Activated naive CD4-positive, alpha-beta T cell treated with anti-CD3 and anti-CD28 coated beads, Interleukin-2, amount 10 ng/mL, durations not matched to agents 7 days and 5 days (primary cell): ENCODE measurements at regions not wholly inside any gene's neighbourhood (a gene's known extent, or its start where the extent isn't known, plus 50 kb on each side); places are given as distances from the start of the nearest gene placed in this dataset.

Experiments
- CTCF ChIA-PET: fragments of 350-600 bp; sonication (Branson Sonifier 250); formaldehyde crosslinking; loops from one replicate; lab custom pipeline; 2021; ENCODE audit warnings: antibody characterized with exemption; lab: Charles Lee
- DNase-seq: peaks from one replicate; pipeline ENCODE4 v3.0.0-alpha.2; 2020
- H3K27ac Mint-ChIP-seq: one replicate; pipeline ENCODE4 v1.8.0; 2021; ENCODE audit warnings: mild to moderate bottlenecking, moderate library complexity, mixed read lengths
- H3K27me3 Mint-ChIP-seq: one replicate; pipeline ENCODE4 v1.8.0; 2021; ENCODE audit warnings: mild to moderate bottlenecking, mixed read lengths
- H3K36me3 Mint-ChIP-seq: one replicate; pipeline ENCODE4 v1.8.0; 2021; ENCODE audit warnings: mixed read lengths
- H3K4me1 Mint-ChIP-seq: one replicate; pipeline ENCODE4 v1.8.0; 2021; ENCODE audit warnings: mixed read lengths
- H3K4me3 Mint-ChIP-seq: one replicate; pipeline ENCODE4 v1.8.0; 2021; ENCODE audit warnings: mild to moderate bottlenecking, moderate library complexity, mixed read lengths
- H3K9me3 Mint-ChIP-seq: one replicate; pipeline ENCODE4 v1.8.0; 2021; ENCODE audit warnings: mixed read lengths

DNA sequence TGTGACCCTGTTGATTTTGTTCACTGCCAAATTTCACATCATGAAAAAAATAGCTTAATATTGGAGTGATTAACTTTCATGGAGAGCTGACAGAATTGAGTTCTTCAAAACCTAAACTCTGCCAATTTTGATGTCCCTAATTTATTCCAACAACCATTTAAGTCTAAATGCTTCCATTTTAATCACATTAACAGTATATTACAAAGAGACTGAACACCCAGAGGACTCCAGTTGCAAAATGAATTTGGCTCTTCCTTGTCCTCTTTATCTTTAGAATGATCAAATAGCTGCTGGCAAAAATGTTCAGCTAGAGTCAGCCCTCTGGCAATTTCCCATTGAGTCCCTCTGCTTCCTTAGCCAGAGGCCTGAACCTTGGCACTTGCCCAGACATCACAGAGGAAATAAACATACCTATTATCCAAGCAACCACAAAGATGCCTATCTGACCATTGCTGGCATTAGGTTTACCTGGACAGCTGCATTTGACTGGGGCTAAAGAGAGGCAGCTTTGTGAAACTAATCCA is 299.0 kb upstream of the STXBP5 start:
- CTCF ChIA-PET, result no interaction called here
- H3K4me3 Mint-ChIP-seq, result no peak overlapping the region
- no peak for DNase-seq
- no peaks in the 10 kb centered on the region for H3K36me3 Mint-ChIP-seq
- no peak overlapping the region for H3K27ac Mint-ChIP-seq
- no peaks in the 10 kb centered on the region for H3K4me1 Mint-ChIP-seq
- no peaks in the 10 kb centered on the region for H3K9me3 Mint-ChIP-seq
- no peaks in the 10 kb centered on the region for H3K27me3 Mint-ChIP-seq

- CTCF ChIA-PET, result no interaction called here
- Mint-ChIP-seq H3K4me3 (no peak overlapping the region), H3K27me3 (peaks cover 6% of the 10 kb centered on the region)
Observed at GRCh38 chr6:146908786-146909185, 295.4 kb upstream of the STXBP5 start.

GRCh38 chr6:146909376-146909775 is 294.8 kb upstream of the STXBP5 start:
- DNase-seq, result no peak
- H3K27ac Mint-ChIP-seq, result no peak overlapping the region
- no peaks in the 10 kb centered on the region for H3K36me3 Mint-ChIP-seq
- CTCF ChIA-PET, result no interaction called here
- peaks cover 4% of the 10 kb centered on the region for H3K4me1 Mint-ChIP-seq
- no peaks in the 10 kb centered on the region for H3K9me3 Mint-ChIP-seq
- H3K4me3 Mint-ChIP-seq, result no peak overlapping the region
- H3K27me3 Mint-ChIP-seq, result peaks cover 6% of the 10 kb centered on the region

More at GRCh38 chr6:146908786-146909185, 295.4 kb upstream of the STXBP5 start:
- no peaks in the 10 kb centered on the region for H3K9me3 Mint-ChIP-seq
- H3K36me3 Mint-ChIP-seq, result no peaks in the 10 kb centered on the region
- H3K27ac Mint-ChIP-seq, result no peak overlapping the region
- H3K4me1 Mint-ChIP-seq, result peaks cover under 1% of the 10 kb centered on the region
- DNase-seq, result no peak

GRCh38 chr6:146909886-146910285 is 294.3 kb upstream of the STXBP5 start:
- DNase-seq, result no peak
- CTCF ChIA-PET, result no interaction called here
- Mint-ChIP-seq H3K4me3 (no peak overlapping the region), H3K27ac (no peak overlapping the region), H3K36me3 (no peaks in the 10 kb centered on the region), H3K27me3 (peaks cover 6% of the 10 kb centered on the region), H3K9me3 (no peaks in the 10 kb centered on the region), H3K4me1 (peaks cover 4% of the 10 kb centered on the region)

DNA sequence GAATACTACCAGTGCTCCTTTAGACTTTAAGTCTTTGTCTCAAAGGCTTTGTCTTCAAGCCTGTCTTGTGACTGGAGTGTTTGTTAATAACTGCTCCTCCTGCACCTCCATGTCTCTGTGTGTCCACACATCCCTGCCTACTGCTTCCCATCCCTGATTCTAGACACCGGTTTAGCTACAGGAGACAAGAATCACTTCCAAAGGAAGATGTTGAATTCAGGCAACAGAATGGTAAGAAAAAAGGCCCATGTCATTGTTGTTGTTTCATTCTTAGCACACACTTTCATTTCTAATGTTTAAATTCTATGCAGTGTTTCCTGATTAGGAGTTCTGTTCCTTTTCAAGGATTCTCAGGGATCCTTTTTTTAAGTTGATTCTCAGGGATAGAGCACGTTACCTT is 293.6 kb upstream of the STXBP5 start:
- H3K27ac Mint-ChIP-seq, result no peak overlapping the region
- DNase-seq, result no peak
- no peak overlapping the region for H3K4me3 Mint-ChIP-seq
- peaks cover 4% of the 10 kb centered on the region for H3K4me1 Mint-ChIP-seq
- H3K27me3 Mint-ChIP-seq, result peaks cover 6% of the 10 kb centered on the region
- no peaks in the 10 kb centered on the region for H3K9me3 Mint-ChIP-seq
- H3K36me3 Mint-ChIP-seq, result no peaks in the 10 kb centered on the region
- CTCF ChIA-PET, result no interaction called here

DNA sequence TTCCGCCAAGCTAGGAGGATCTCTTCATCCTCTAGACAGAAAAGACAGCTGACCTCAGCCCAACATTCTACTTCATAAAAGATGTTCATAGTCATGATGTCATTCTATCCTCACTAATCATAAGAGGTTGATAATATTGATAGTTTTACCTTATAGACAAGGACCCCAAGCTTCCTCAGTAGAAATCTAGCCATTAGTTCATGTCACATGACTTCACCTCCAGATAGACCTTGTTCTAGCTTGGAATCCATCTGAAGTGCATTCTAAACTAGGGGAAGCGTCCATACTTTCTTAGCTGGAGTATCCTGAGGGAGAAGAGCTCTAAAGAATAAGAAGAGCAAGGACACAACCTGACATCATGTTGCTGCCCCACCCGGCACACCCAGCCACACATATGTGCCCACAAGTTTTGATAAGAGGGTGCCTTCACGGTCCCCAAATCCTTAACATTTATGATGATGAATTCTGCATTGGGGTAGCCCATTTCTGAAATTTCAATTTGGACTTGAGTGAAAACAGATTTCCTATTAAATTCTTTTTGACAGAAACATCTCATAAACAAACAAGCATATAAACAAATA is 292.5 kb upstream of the STXBP5 start:
- CTCF ChIA-PET, result interaction anchor here (1.2 kb wide), 1 partner anchor 9 kb away, joined by 3 read pairs; no protein-coding TSS in a partner anchor
- H3K4me3 Mint-ChIP-seq, result no peak overlapping the region
- H3K27ac Mint-ChIP-seq, result no peak overlapping the region
- no peaks in the 10 kb centered on the region for H3K36me3 Mint-ChIP-seq
- H3K4me1 Mint-ChIP-seq, result peaks cover 4% of the 10 kb centered on the region
- H3K9me3 Mint-ChIP-seq, result no peaks in the 10 kb centered on the region
- DNase-seq, result no peak
- H3K27me3 Mint-ChIP-seq, result peaks cover 6% of the 10 kb centered on the region

DNA sequence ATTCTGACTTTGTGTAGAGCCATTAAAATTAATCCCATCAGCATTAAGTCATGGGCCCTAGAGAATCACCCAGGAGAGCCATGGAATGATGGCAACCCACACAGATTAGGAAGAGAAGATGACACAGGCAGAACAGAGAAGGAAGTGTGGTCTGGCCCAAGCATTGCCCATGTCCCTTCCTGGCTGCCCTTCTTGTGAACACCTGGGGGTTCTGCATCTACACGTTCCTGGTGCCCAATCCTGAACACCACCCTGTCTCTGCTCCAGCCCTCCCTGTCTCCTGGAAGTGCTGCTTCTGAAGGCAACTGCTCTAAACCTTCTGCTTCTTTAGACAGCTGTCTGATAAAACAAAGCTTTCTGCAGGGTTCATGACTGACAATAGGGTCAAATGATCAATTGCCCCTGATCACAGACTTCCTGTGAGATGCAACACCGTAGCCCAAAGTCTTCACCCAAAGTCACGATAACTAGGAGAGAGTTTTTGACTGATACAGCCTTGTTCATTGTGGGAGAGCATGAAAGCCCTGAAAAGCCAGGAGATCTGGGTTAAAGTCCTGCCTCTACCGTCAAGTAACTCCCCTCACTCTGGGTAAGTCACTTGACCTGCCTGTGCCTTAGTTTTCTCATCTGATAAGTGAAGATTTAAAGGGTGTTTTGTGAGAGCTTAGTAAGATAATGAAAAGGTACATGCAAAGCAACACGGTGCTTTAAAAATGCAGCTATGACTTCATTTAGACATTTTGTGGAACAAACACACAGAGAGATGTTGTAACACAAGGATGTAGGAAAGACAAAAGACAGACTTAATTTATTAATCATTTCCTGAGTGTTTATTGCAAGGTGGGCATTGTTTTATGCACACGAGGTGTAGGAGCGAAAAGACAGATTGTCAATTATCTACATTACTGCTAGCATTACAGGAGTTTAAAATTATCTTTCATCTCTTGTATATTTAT is 291.2 kb upstream of the STXBP5 start:
- no peaks in the 10 kb centered on the region for H3K9me3 Mint-ChIP-seq
- no peak overlapping the region for H3K4me3 Mint-ChIP-seq
- CTCF ChIA-PET, result interaction anchor here (1.2 kb wide), 1 partner anchor 10 kb away, joined by 3 read pairs; no protein-coding TSS in a partner anchor
- H3K4me1 Mint-ChIP-seq, result peaks cover 4% of the 10 kb centered on the region
- H3K27me3 Mint-ChIP-seq, result peaks cover 6% of the 10 kb centered on the region
- DNase-seq, result no peak
- H3K36me3 Mint-ChIP-seq, result no peaks in the 10 kb centered on the region
- H3K27ac Mint-ChIP-seq, result no peak overlapping the region

DNA sequence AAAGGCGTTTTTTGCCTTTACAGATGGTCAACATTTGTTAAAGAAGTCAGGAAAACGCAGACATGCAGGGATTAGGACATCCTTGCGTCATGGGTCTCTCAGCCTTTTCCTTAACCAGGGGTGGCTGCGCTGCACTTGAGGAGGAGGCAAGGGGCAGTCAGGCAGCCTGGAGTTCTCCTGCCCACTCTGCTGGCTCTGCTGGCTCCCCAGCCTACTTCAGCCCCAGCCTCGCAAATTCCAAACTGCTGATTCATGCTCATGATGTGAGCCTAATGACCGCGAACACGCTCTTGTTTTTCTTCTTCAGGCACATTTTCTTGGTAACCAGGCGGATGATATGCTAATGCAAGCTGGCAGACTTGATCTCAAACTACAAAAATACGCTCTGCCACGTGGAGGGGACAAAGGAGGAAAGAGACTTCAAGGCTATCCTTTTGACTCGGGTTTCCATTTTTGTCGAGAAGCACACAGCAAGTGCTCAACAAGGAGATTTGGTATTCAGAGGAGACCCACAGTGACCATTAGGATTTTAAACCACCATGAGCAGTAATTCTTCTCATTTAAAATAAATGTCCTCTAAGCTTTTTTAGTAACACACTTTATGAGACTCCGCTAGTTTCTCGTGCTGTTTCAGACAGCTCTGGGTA is 290.3 kb upstream of the STXBP5 start:
- no peak for DNase-seq
- Mint-ChIP-seq H3K36me3 (no peaks in the 10 kb centered on the region), H3K4me3 (no peak overlapping the region), H3K9me3 (no peaks in the 10 kb centered on the region), H3K27me3 (peaks cover 6% of the 10 kb centered on the region), H3K27ac (no peak overlapping the region), H3K4me1 (peaks cover 4% of the 10 kb centered on the region)
- CTCF ChIA-PET, result no interaction called here

- H3K27ac Mint-ChIP-seq, result no peak overlapping the region
- CTCF ChIA-PET, result interaction anchor here (0.6 kb wide), 1 partner anchor 10 kb away, joined by 3 read pairs; no protein-coding TSS in a partner anchor
- DNase-seq, result no peak
- H3K9me3 Mint-ChIP-seq, result no peaks in the 10 kb centered on the region
- H3K36me3 Mint-ChIP-seq, result no peaks in the 10 kb centered on the region
- peaks cover 4% of the 10 kb centered on the region for H3K4me1 Mint-ChIP-seq
- H3K27me3 Mint-ChIP-seq, result peaks cover 6% of the 10 kb centered on the region
- no peak overlapping the region for H3K4me3 Mint-ChIP-seq
Observed at GRCh38 chr6:146914489-146915483, 289.4 kb upstream of the STXBP5 start.

GRCh38 chr6:146915671-146916127 is 288.5 kb upstream of the STXBP5 start:
- H3K27me3 Mint-ChIP-seq, result peaks cover 6% of the 10 kb centered on the region
- no peaks in the 10 kb centered on the region for H3K9me3 Mint-ChIP-seq
- no peak for DNase-seq
- CTCF ChIA-PET, result no interaction called here
- H3K4me1 Mint-ChIP-seq, result peaks cover 4% of the 10 kb centered on the region
- H3K4me3 Mint-ChIP-seq, result no peak overlapping the region
- no peaks in the 10 kb centered on the region for H3K36me3 Mint-ChIP-seq
- no peak overlapping the region for H3K27ac Mint-ChIP-seq

- CTCF ChIA-PET, result no interaction called here
- DNase-seq, result no peak
- no peaks in the 10 kb centered on the region for H3K9me3 Mint-ChIP-seq
- H3K27ac Mint-ChIP-seq, result no peak overlapping the region
- no peaks in the 10 kb centered on the region for H3K36me3 Mint-ChIP-seq
- H3K27me3 Mint-ChIP-seq, result peaks cover 6% of the 10 kb centered on the region
- H3K4me3 Mint-ChIP-seq, result no peak overlapping the region
- peaks cover 4% of the 10 kb centered on the region for H3K4me1 Mint-ChIP-seq
Observed at GRCh38 chr6:146916435-146917025, 287.7 kb upstream of the STXBP5 start.

GRCh38 chr6:146917182-146917581 is 287.0 kb upstream of the STXBP5 start:
- no peaks in the 10 kb centered on the region for H3K9me3 Mint-ChIP-seq
- CTCF ChIA-PET, result no interaction called here
- H3K27ac Mint-ChIP-seq, result no peak overlapping the region
- peaks cover 6% of the 10 kb centered on the region for H3K27me3 Mint-ChIP-seq
- H3K4me1 Mint-ChIP-seq, result peaks cover 4% of the 10 kb centered on the region
- no peak overlapping the region for H3K4me3 Mint-ChIP-seq
- no peaks in the 10 kb centered on the region for H3K36me3 Mint-ChIP-seq
- DNase-seq, result no peak

DNA sequence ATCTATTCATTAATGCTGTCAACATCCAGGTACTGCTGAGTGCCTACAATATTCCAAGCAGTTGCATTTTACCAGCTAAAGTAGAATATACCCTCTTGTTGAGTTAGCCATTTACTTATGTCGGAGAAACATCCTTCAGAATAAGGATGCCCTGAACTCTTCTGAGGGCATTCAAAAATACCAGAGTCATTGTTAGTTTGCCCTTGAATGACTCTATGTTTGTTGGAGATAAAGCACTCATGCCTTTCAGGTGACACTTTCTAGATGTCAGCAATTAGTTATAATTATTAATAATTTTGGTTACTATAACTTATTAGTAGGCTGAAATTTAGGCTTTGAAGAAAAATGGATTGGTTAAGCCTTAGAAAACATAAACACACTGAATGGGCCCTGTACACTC is 286.2 kb upstream of the STXBP5 start:
- Mint-ChIP-seq H3K36me3 (no peaks in the 10 kb centered on the region), H3K27me3 (peaks cover 2% of the 10 kb centered on the region), H3K9me3 (no peaks in the 10 kb centered on the region), H3K4me3 (no peak overlapping the region), H3K27ac (no peak overlapping the region), H3K4me1 (peaks cover 4% of the 10 kb centered on the region)
- CTCF ChIA-PET, result no interaction called here
- DNase-seq, result no peak
